ENCODE measurements at regions not wholly inside any gene's neighbourhood (a gene's known extent, or its start where the extent isn't known, plus 50 kb on each side); places are given as distances from the start of the nearest gene placed in this dataset.

- no peak for TF ChIP-seq USF1 (IDR thresholded peaks at IDR 0.05)
- TF ChIP-seq MAX (IDR thresholded peaks at IDR 0.05), result no peak
- TF ChIP-seq CEBPB (IDR thresholded peaks at IDR 0.05), result no peak
- no peak for TF ChIP-seq EGR1 (IDR thresholded peaks at IDR 0.05)
- TF ChIP-seq TAF1 (IDR thresholded peaks at IDR 0.05; ENCODE audit: low read depth), result no peak
- no peak for TF ChIP-seq TCF12 (IDR thresholded peaks at IDR 0.05; ENCODE audit: low read depth)
- TF ChIP-seq ZBTB7A (IDR thresholded peaks at IDR 0.05; ENCODE audit: low read depth), result no peak
These were observed 306.6 kb downstream of the FAT3 start for GRCh38 chr11:92531065-92531739.

GRCh38 chr11:92533657-92534335 is 309.2 kb downstream of the FAT3 start:
- TF ChIP-seq ZBTB7A (IDR thresholded peaks at IDR 0.05; ENCODE audit: low read depth), result no peak
- TF ChIP-seq TEAD4 (IDR thresholded peaks at IDR 0.05), result no peak
- no peak for TF ChIP-seq REST (IDR thresholded peaks at IDR 0.05; ENCODE audit: low read depth)
- TF ChIP-seq NFIC (IDR thresholded peaks at IDR 0.05), result no peak
- no peak for TF ChIP-seq TAF1 (IDR thresholded peaks at IDR 0.05; ENCODE audit: low read depth)
- no peak for TF ChIP-seq CEBPB (IDR thresholded peaks at IDR 0.05)
- no peak for TF ChIP-seq EP300 (IDR thresholded peaks at IDR 0.05; ENCODE audit: borderline replicate concordance)
- TF ChIP-seq USF1 (IDR thresholded peaks at IDR 0.05), result no peak
- no peak for TF ChIP-seq MAX (IDR thresholded peaks at IDR 0.05)
- TF ChIP-seq YY1 (IDR thresholded peaks at IDR 0.05; ENCODE audit: low read depth), result no peak
- no peak for TF ChIP-seq EGR1 (IDR thresholded peaks at IDR 0.05)
- no peak for TF ChIP-seq CREB1 (IDR thresholded peaks at IDR 0.05; ENCODE audit: low read depth)
- no peak for TF ChIP-seq TCF12 (IDR thresholded peaks at IDR 0.05; ENCODE audit: low read depth)
- TF ChIP-seq FOXM1 (IDR thresholded peaks at IDR 0.05; ENCODE audit: borderline replicate concordance, low read depth), result no peak
- no peak for TF ChIP-seq RAD21 (IDR thresholded peaks at IDR 0.05; ENCODE audit: low read depth)

- no peak for TF ChIP-seq ZBTB7A (IDR thresholded peaks at IDR 0.05; ENCODE audit: low read depth)
- TF ChIP-seq EP300 (IDR thresholded peaks at IDR 0.05; ENCODE audit: borderline replicate concordance), result no peak
- TF ChIP-seq REST (IDR thresholded peaks at IDR 0.05; ENCODE audit: low read depth), result no peak
These were observed 312.3 kb downstream of the FAT3 start for GRCh38 chr11:92536883-92537282.

GRCh38 chr11:92540096-92540495 is 315.5 kb downstream of the FAT3 start:
- no peak for TF ChIP-seq CREB1 (IDR thresholded peaks at IDR 0.05; ENCODE audit: low read depth)
- TF ChIP-seq FOXM1 (IDR thresholded peaks at IDR 0.05; ENCODE audit: borderline replicate concordance, low read depth), result no peak
- no peak for TF ChIP-seq ZBTB7A (IDR thresholded peaks at IDR 0.05; ENCODE audit: low read depth)
- TF ChIP-seq TCF12 (IDR thresholded peaks at IDR 0.05; ENCODE audit: low read depth), result no peak
- no peak for TF ChIP-seq NFIC (IDR thresholded peaks at IDR 0.05)
- TF ChIP-seq YY1 (IDR thresholded peaks at IDR 0.05; ENCODE audit: low read depth), result no peak
- TF ChIP-seq USF1 (IDR thresholded peaks at IDR 0.05), result no peak
- no peak for TF ChIP-seq TAF1 (IDR thresholded peaks at IDR 0.05; ENCODE audit: low read depth)
- no peak for TF ChIP-seq REST (IDR thresholded peaks at IDR 0.05; ENCODE audit: low read depth)
- TF ChIP-seq MAX (IDR thresholded peaks at IDR 0.05), result no peak
- TF ChIP-seq EGR1 (IDR thresholded peaks at IDR 0.05), result no peak
- TF ChIP-seq EP300 (IDR thresholded peaks at IDR 0.05; ENCODE audit: borderline replicate concordance), result no peak
- TF ChIP-seq CEBPB (IDR thresholded peaks at IDR 0.05), result no peak
- no peak for TF ChIP-seq RAD21 (IDR thresholded peaks at IDR 0.05; ENCODE audit: low read depth)
- no peak for TF ChIP-seq TEAD4 (IDR thresholded peaks at IDR 0.05)
